ENCODE measurements at regions not wholly inside any gene's neighbourhood (a gene's known extent, or its start where the extent isn't known, plus 50 kb on each side); places are given as distances from the start of the nearest gene placed in this dataset.

- BruUV-seq (replicated peaks), result no TSS peak
- ChIA-PET CTCF (no interaction called here), POLR2A (no interaction called here)
- no peaks in the 10 kb centered on the region for H3K27me3 ChIP-seq (replicated peaks; ENCODE audit: control insufficient read depth, insufficient read depth, low read length)
- H3K4me1 Mint-ChIP-seq (ENCODE audit: low read depth, unreplicated experiment), result no peaks in the 10 kb centered on the region
- intact Hi-C loops (cut with micrococcal nuclease; ENCODE audit: unreplicated experiment), result no loop called here
- no peaks in the 10 kb centered on the region; the same call in 1 of the 2 replicates for H3K9me3 ChIP-seq
- H3K27ac Mint-ChIP-seq (ENCODE audit: unreplicated experiment), result no peak overlapping the region
- no peak for DNase-seq
- H3K4me1 ChIP-seq, result no peaks in the 10 kb centered on the region
- no peaks in the 10 kb centered on the region for H3K27me3 Mint-ChIP-seq (ENCODE audit: insufficient read depth, unreplicated experiment)
- no peaks in the 10 kb centered on the region for H3K36me3 Mint-ChIP-seq (ENCODE audit: insufficient read depth, unreplicated experiment)
- no peak overlapping the region for H3K4me3 ChIP-seq (ENCODE audit: low read depth, low read length)
- H3K36me3 ChIP-seq (ENCODE audit: control insufficient read depth, insufficient read depth, low read length), result no peaks in the 10 kb centered on the region
- H3K4me3 Mint-ChIP-seq (ENCODE audit: unreplicated experiment), result no peak overlapping the region
- TF ChIP-seq, protein P1, sequence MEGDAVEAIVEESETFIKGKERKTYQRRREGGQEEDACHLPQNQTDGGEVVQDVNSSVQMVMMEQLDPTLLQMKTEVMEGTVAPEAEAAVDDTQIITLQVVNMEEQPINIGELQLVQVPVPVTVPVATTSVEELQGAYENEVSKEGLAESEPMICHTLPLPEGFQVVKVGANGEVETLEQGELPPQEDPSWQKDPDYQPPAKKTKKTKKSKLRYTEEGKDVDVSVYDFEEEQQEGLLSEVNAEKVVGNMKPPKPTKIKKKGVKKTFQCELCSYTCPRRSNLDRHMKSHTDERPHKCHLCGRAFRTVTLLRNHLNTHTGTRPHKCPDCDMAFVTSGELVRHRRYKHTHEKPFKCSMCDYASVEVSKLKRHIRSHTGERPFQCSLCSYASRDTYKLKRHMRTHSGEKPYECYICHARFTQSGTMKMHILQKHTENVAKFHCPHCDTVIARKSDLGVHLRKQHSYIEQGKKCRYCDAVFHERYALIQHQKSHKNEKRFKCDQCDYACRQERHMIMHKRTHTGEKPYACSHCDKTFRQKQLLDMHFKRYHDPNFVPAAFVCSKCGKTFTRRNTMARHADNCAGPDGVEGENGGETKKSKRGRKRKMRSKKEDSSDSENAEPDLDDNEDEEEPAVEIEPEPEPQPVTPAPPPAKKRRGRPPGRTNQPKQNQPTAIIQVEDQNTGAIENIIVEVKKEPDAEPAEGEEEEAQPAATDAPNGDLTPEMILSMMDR (IDR thresholded peaks at IDR 0.05; ENCODE audit: insufficient read depth in 1 of 2, low read depth in 1 of 2, low read length in 1 of 2, severe bottlenecking in 1 of 2, unreplicated experiment in 1 of 2), result no peak
- peaks cover 29% of the 10 kb centered on the region for H3K9me3 Mint-ChIP-seq (ENCODE audit: unreplicated experiment)
Measured at GRCh38 chr1:209257454-209257853, 326.1 kb upstream of the CAMK1G start.

GRCh38 chr1:209260136-209260535 lies 323.4 kb upstream of the CAMK1G start:
- no peaks in the 10 kb centered on the region for H3K36me3 Mint-ChIP-seq (ENCODE audit: insufficient read depth, unreplicated experiment)
- no peaks in the 10 kb centered on the region for H3K4me1 Mint-ChIP-seq (ENCODE audit: low read depth, unreplicated experiment)
- no TSS peak for BruUV-seq (replicated peaks)
- Histone ChIP-seq H3K36me3 (ENCODE audit: control insufficient read depth, insufficient read depth, low read length) (no peaks in the 10 kb centered on the region), H3K4me1 (no peaks in the 10 kb centered on the region), H3K4me3 (ENCODE audit: low read depth, low read length) (no peak overlapping the region), H3K9me3 (no peaks in the 10 kb centered on the region; the same call in 1 of the 2 replicates), H3K27me3 (replicated peaks; ENCODE audit: control insufficient read depth, insufficient read depth, low read length) (no peaks in the 10 kb centered on the region)
- CTCF ChIA-PET, result interaction anchor here (1.4 kb wide), 1 partner anchor 12 kb away, joined by 4 read pairs; no protein-coding TSS in a partner anchor
- H3K27ac Mint-ChIP-seq (ENCODE audit: unreplicated experiment), result no peak overlapping the region
- no peaks in the 10 kb centered on the region for H3K27me3 Mint-ChIP-seq (ENCODE audit: insufficient read depth, unreplicated experiment)
- TF ChIP-seq, protein P1 (IDR thresholded peaks at IDR 0.05; ENCODE audit: insufficient read depth in 1 of 2, low read depth in 1 of 2, low read length in 1 of 2, severe bottlenecking in 1 of 2, unreplicated experiment in 1 of 2), result no peak
- DNase-seq, result no peak
- intact Hi-C loops (cut with micrococcal nuclease; ENCODE audit: unreplicated experiment), result no loop called here
- no peak overlapping the region for H3K4me3 Mint-ChIP-seq (ENCODE audit: unreplicated experiment)
- peaks cover 36% of the 10 kb centered on the region for H3K9me3 Mint-ChIP-seq (ENCODE audit: unreplicated experiment)
- POLR2A ChIA-PET, result no interaction called here

- Mint-ChIP-seq H3K4me1 (ENCODE audit: low read depth, unreplicated experiment) (no peaks in the 10 kb centered on the region), H3K9me3 (ENCODE audit: unreplicated experiment) (peaks cover 28% of the 10 kb centered on the region), H3K36me3 (ENCODE audit: insufficient read depth, unreplicated experiment) (no peaks in the 10 kb centered on the region), H3K27ac (ENCODE audit: unreplicated experiment) (no peak overlapping the region), H3K4me3 (ENCODE audit: unreplicated experiment) (no peak overlapping the region), H3K27me3 (ENCODE audit: insufficient read depth, unreplicated experiment) (no peaks in the 10 kb centered on the region)
- CTCF ChIA-PET, result no interaction called here
- H3K4me3 ChIP-seq (ENCODE audit: low read depth, low read length), result no peak overlapping the region
- no TSS peak for BruUV-seq (replicated peaks)
- no peaks in the 10 kb centered on the region; the same call in none of the 2 replicates for H3K9me3 ChIP-seq
- TF ChIP-seq, protein P1 (IDR thresholded peaks at IDR 0.05; ENCODE audit: insufficient read depth in 1 of 2, low read depth in 1 of 2, low read length in 1 of 2, severe bottlenecking in 1 of 2, unreplicated experiment in 1 of 2), result no peak
- no peak for DNase-seq
- POLR2A ChIA-PET, result no interaction called here
- intact Hi-C loops (cut with micrococcal nuclease; ENCODE audit: unreplicated experiment), result no loop called here
- no peaks in the 10 kb centered on the region for H3K27me3 ChIP-seq (replicated peaks; ENCODE audit: control insufficient read depth, insufficient read depth, low read length)
- H3K4me1 ChIP-seq, result peaks cover 10% of the 10 kb centered on the region; the same call in 1 of the 2 replicates
- no peaks in the 10 kb centered on the region for H3K36me3 ChIP-seq (ENCODE audit: control insufficient read depth, insufficient read depth, low read length)
Measured at GRCh38 chr1:209262631-209263030, 320.9 kb upstream of the CAMK1G start.

Measured in Caco-2 (cell line).